GM12878 (cell line): ENCODE measurements at regions not wholly inside any gene's neighbourhood (a gene's known extent, or its start where the extent isn't known, plus 50 kb on each side); places are given as distances from the start of the nearest gene placed in this dataset.

Experiments used
- ATAC-seq: fragments of 200-7000 bp; cut with Tn5 transposase; 3 replicates; pipeline ENCODE4 v1.9.1; 2020; ENCODE audit warnings: mild to moderate bottlenecking, moderate library complexity
- BruUV-seq: library from RNA; stranded (reverse); fragments of 400-500 nt; replicated peaks from 2 replicates; lab custom pipeline; 2021; lab: Mats Ljungman, UMichigan
- CTCF ChIA-PET: fragments of 300-600 bp; sonication (Branson Sonifier 250); formaldehyde crosslinking; extraction: SDS; loops from one replicate; lab custom pipeline; 2021; ENCODE audit warnings: inconsistent platforms; lab: Yijun Ruan, JAX
- POLR2A ChIA-PET: fragments of 350-600 bp; formaldehyde crosslinking; extraction: SDS; loops from one replicate; lab custom pipeline; 2021; ENCODE audit warnings: inconsistent platforms; lab: Charles Lee
- RAD21 ChIA-PET: fragments of 300-600 bp; sonication (Branson Sonifier 250); formaldehyde crosslinking; loops from one replicate; lab custom pipeline; 2023; ENCODE audit warnings: antibody characterized with exemption; ENCODE audit not compliant: unreplicated experiment; lab: Charles Lee
- SMC1A ChIA-PET: fragments of 300-600 bp; sonication (Branson Sonifier 250); formaldehyde crosslinking; loops from one replicate; lab custom pipeline; 2023; ENCODE audit not compliant: unreplicated experiment, uncharacterized antibody; lab: Charles Lee
- DNase-seq: peaks from one replicate; pipeline ENCODE4 v3.0.0-alpha.2; 2011; ENCODE audit warnings: low read depth, low spot score
- FAIRE-seq: peaks from 3 replicates; lab custom pipeline; 2011; peaks lifted over from hg19 to GRCh38; lab: Jason Lieb, UNC
- H2AFZ ChIP-seq: 2 replicates; pipeline ENCODE4 v1.6.0; 2011; ENCODE audit warnings: low read depth, low read length, control low read depth; ENCODE audit not compliant: control insufficient read depth
- H3K27ac ChIP-seq: 2 replicates; pipeline ENCODE4 v1.5.1; 2011; ENCODE audit warnings: control low read depth; ENCODE audit not compliant: control insufficient read depth, insufficient read depth
- H3K27me3 ChIP-seq, 2 experiments: replicated peaks in 1 of 2; 2 replicates each; pipeline versions ENCODE4 v1.6.0 to v1.6.1; 2011; ENCODE audit warnings: low read length in 1 of 2; ENCODE audit not compliant: control insufficient read depth in 2 of 2, insufficient read depth in 2 of 2
- H3K36me3 ChIP-seq, 2 experiments: 2 replicates each; pipeline ENCODE4 v1.5.1; 2011; ENCODE audit warnings: low read length in 1 of 2; ENCODE audit not compliant: control insufficient read depth in 2 of 2, insufficient read depth in 2 of 2
- H3K4me1 ChIP-seq: 2 replicates; pipeline ENCODE4 v1.6.1; 2011; ENCODE audit warnings: mild to moderate bottlenecking, low read length, moderate library complexity, mixed read lengths; ENCODE audit not compliant: control insufficient read depth, insufficient read depth
- H3K4me2 ChIP-seq: 2 replicates; pipeline ENCODE4 v1.6.0; 2011; ENCODE audit warnings: control low read depth; ENCODE audit not compliant: control insufficient read depth, insufficient read depth
- H3K4me3 ChIP-seq: fragments of 200-600 bp; sonication (generic); 2 replicates; pipeline ENCODE4 v1.5.1; 2016
- H3K79me2 ChIP-seq: 2 replicates; pipeline ENCODE4 v1.6.0; 2011; ENCODE audit warnings: low read length; ENCODE audit not compliant: control insufficient read depth, insufficient read depth
- H3K9ac ChIP-seq: 2 replicates; pipeline ENCODE4 v1.8.0; 2011; ENCODE audit warnings: low read length, control low read depth, mixed read lengths; ENCODE audit not compliant: control insufficient read depth, insufficient read depth
- H3K9me3 ChIP-seq: replicated peaks from 3 replicates; pipeline ENCODE4 v1.5.1; 2011; ENCODE audit warnings: mild to moderate bottlenecking, low read length; ENCODE audit not compliant: control insufficient read depth, insufficient read depth
- H4K20me1 ChIP-seq: 2 replicates; pipeline ENCODE4 v1.6.0; 2011; ENCODE audit not compliant: control insufficient read depth, insufficient read depth
- CBX5 ChIP-seq: sonication (generic); IDR thresholded peaks from 2 replicates; pipeline ENCODE4 v1.6.1; 2016; ENCODE audit warnings: low read depth, moderate library complexity, mild to moderate bottlenecking, inconsistent platforms
- NFYB ChIP-seq: IDR thresholded peaks from 2 replicates; pipeline ENCODE4 v1.6.1; 2011; ENCODE audit warnings: low read depth, mild to moderate bottlenecking, low read length, improper control_type of control experiment, moderate library complexity; ENCODE audit not compliant: insufficient read depth
- WGBS: methylation state at CpG from one replicate; pipeline ENCODE4 v1.1.6; 2016; ENCODE audit warnings: low lambda C conversion rate; ENCODE audit not compliant: insufficient replicate concordance, insufficient coverage; ENCODE audit errors: missing lambda C conversion rate; 5-methylcytosine and 5-hydroxymethylcytosine counted together
- in situ Hi-C: fragments of 300-500 bp; cut with MboI; formaldehyde crosslinking; loops from 9 replicates; pipeline ENCODE4 v1.14.3; 2018; ENCODE audit warnings: mixed read lengths
- intact Hi-C: fragments of 100-400 bp; cut with micrococcal nuclease; formaldehyde crosslinking; loops from one replicate; pipeline ENCODE4 v1.14.2; 2022; ENCODE audit not compliant: unreplicated experiment
- TF ChIP-seq, protein P1 (sequence below): IDR thresholded peaks from 2 replicates; pipeline ENCODE4 v1.6.1; 2012; ENCODE audit warnings: low read length, inconsistent platforms

DNA sequence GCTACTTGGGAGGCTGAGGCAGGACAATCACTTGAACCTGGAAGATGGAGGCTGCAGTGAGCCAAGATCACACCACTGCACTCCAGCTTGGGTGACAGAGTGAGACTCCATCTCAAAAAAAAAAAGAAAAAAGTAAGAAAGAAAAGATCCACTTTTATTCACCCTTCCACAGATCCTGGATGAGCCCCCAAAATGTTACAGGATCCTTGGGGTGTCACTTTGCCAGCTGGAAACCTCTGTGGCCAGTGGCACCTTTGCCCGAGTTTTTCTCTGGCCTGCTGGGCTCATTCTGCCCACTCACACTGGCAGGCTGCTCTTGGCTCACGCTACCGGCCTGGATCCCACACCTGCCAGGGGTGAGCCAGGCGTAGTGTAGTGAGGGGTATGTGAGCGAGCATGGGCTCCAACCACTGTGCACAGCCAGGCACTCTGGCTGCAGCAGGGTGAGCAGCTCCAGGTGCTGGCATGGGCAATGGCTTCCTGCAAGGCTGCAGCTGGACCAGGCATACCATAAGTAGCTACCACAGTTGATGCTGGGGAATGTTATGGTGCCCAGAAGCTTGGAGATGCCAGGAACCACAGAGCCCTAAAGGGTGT, 57.8 kb upstream of the C15orf39 start:
- ATAC-seq = no peak
- ChIA-PET SMC1A (interaction anchor here (1.2 kb wide), 1 partner anchor 14 kb away, joined by 4 read pairs; no protein-coding TSS in a partner anchor), RAD21 (interaction anchor here (0.9 to 1.1 kb wide), 3 partner anchors 32 to 101 kb away, joined by 3 to 4 read pairs (median 3); no protein-coding TSS in a partner anchor), CTCF (no interaction called here), POLR2A (interaction anchor here (0.5 kb wide), 1 partner anchor 1692 kb away, joined by 6 read pairs; no protein-coding TSS in a partner anchor)
- Histone ChIP-seq H3K79me2 (no peaks in the 10 kb centered on the region), H3K27ac (no peak overlapping the region), H3K4me1 (no peaks in the 10 kb centered on the region), H3K9me3 (peaks cover 26% of the 10 kb centered on the region), H3K27me3 (no peaks in the 10 kb centered on the region), H3K36me3 (no peaks in the 10 kb centered on the region; a peak in 1 of 4 replicates), H3K9ac (no peak overlapping the region), H3K4me3 (no peak overlapping the region), H2AFZ (no peak overlapping the region), H3K4me2 (no peak overlapping the region), H4K20me1 (no peaks in the 10 kb centered on the region)
- no TSS peak for BruUV-seq
- in situ Hi-C loops (no loop called here), intact Hi-C loops (no loop called here)
- DNase-seq = no peak
- FAIRE-seq = no peak
- TF ChIP-seq CBX5 (0 out of 2 replicates have a peak, but pooled peaks have one; percentile 62), NFYB (no peak)
- TF ChIP-seq, protein P1, sequence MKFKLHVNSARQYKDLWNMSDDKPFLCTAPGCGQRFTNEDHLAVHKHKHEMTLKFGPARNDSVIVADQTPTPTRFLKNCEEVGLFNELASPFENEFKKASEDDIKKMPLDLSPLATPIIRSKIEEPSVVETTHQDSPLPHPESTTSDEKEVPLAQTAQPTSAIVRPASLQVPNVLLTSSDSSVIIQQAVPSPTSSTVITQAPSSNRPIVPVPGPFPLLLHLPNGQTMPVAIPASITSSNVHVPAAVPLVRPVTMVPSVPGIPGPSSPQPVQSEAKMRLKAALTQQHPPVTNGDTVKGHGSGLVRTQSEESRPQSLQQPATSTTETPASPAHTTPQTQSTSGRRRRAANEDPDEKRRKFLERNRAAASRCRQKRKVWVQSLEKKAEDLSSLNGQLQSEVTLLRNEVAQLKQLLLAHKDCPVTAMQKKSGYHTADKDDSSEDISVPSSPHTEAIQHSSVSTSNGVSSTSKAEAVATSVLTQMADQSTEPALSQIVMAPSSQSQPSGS = no peak
- 74% methylated on average over 5 of the region's 5 CpGs for WGBS
